22Rv1 (cell line): ENCODE measurements at regions not wholly inside any gene's neighbourhood (a gene's known extent, or its start where the extent isn't known, plus 50 kb on each side); places are given as distances from the start of the nearest gene placed in this dataset.

Experiments
- H3K27ac ChIP-seq: fragments of 450-650 bp; 2 replicates; pipeline ENCODE4 v1.5.1; 2017
- CTCF ChIP-seq: fragments of 450-650 bp; IDR thresholded peaks from 2 replicates; pipeline ENCODE4 v1.5.1; 2017; ENCODE audit warnings: mild to moderate bottlenecking
- ZFX ChIP-seq: fragments of 450-650 bp; IDR thresholded peaks from 2 replicates; pipeline ENCODE4 v1.6.1; 2017; ENCODE audit warnings: antibody characterized with exemption, borderline replicate concordance

GRCh38 chr5:67417839-67418238 lies 221.2 kb upstream of the CD180 start:
- no peak for TF ChIP-seq ZFX
- no peak for TF ChIP-seq CTCF
- H3K27ac ChIP-seq = no peak overlapping the region

GRCh38 chr5:67416986-67417385 lies 220.4 kb upstream of the CD180 start:
- TF ChIP-seq CTCF (no peak), ZFX (no peak)
- H3K27ac ChIP-seq = no peak overlapping the region

GRCh38 chr5:67416133-67416937 lies 219.7 kb upstream of the CD180 start:
- no peak overlapping the region for H3K27ac ChIP-seq
- no peak for TF ChIP-seq CTCF
- TF ChIP-seq ZFX = no peak

GRCh38 chr5:67414712-67415111 lies 218.1 kb upstream of the CD180 start:
- TF ChIP-seq ZFX (no peak), CTCF (no peak)
- no peak overlapping the region for H3K27ac ChIP-seq

GRCh38 chr5:67413721-67414120 lies 217.1 kb upstream of the CD180 start:
- H3K27ac ChIP-seq = no peak overlapping the region
- TF ChIP-seq CTCF (no peak), ZFX (no peak)

GRCh38 chr5:67409126-67409777 lies 212.7 kb upstream of the CD180 start:
- TF ChIP-seq CTCF = no peak
- TF ChIP-seq ZFX = no peak
- no peak overlapping the region for H3K27ac ChIP-seq

GRCh38 chr5:67407979-67408378 lies 211.4 kb upstream of the CD180 start:
- H3K27ac ChIP-seq = no peak overlapping the region
- TF ChIP-seq CTCF = no peak
- TF ChIP-seq ZFX = no peak
